ENCODE measurements at regions not wholly inside any gene's neighbourhood (a gene's known extent, or its start where the extent isn't known, plus 50 kb on each side); places are given as distances from the start of the nearest gene placed in this dataset.
"Not testable (repeated sequence)": the region's sequence is repeated elsewhere in the genome, so short reads cannot be mapped to it uniquely, and the experiment has no call there.

DNA sequence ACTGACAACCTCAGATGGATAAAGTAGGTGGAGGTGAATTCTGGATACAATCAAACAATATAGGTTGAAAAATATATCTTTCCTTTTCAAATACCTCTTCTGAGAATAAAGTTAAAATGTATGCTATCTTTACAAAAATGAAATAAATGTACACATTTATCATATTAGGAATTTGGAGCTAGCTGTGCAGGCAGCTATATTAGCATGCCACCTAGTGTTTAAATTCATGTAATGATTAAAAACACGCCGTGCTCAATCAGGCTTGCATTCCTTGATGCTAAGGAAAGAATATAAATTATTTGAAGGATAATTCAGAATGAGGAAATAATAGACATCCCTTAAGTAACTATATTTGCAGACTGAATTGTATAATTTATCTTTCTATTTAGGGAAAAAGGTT lies 460.7 kb upstream of the USP9Y start:
- TF ChIP-seq, protein P1, sequence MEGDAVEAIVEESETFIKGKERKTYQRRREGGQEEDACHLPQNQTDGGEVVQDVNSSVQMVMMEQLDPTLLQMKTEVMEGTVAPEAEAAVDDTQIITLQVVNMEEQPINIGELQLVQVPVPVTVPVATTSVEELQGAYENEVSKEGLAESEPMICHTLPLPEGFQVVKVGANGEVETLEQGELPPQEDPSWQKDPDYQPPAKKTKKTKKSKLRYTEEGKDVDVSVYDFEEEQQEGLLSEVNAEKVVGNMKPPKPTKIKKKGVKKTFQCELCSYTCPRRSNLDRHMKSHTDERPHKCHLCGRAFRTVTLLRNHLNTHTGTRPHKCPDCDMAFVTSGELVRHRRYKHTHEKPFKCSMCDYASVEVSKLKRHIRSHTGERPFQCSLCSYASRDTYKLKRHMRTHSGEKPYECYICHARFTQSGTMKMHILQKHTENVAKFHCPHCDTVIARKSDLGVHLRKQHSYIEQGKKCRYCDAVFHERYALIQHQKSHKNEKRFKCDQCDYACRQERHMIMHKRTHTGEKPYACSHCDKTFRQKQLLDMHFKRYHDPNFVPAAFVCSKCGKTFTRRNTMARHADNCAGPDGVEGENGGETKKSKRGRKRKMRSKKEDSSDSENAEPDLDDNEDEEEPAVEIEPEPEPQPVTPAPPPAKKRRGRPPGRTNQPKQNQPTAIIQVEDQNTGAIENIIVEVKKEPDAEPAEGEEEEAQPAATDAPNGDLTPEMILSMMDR (IDR thresholded peaks at IDR 0.05) = not testable (repeated sequence)
- not testable (repeated sequence) for TF ChIP-seq EP300, POLR2A, POLR2AphosphoS5 (IDR thresholded peaks at IDR 0.05)
